HG02938 (cell line): ENCODE measurements at regions not wholly inside any gene's neighbourhood (a gene's known extent, or its start where the extent isn't known, plus 50 kb on each side); places are given as distances from the start of the nearest gene placed in this dataset.

Source experiments
- ATAC-seq: cut with Tn5 transposase; IDR thresholded peaks from one replicate; pipeline ENCODE4 v1.9.1; 2021; ENCODE audit warnings: mild to moderate bottlenecking, moderate library complexity; ENCODE audit not compliant: unreplicated experiment

GRCh38 chr22:48711031-48711431, 1116.6 kb downstream of the BRD1 start:
- ATAC-seq = no peak

- no peak for ATAC-seq
Measured at GRCh38 chr22:48710410-48710809, 1117.3 kb downstream of the BRD1 start.

GRCh38 chr22:48709976-48710375, 1117.7 kb downstream of the BRD1 start:
- no peak for ATAC-seq

- ATAC-seq = no peak
Measured at GRCh38 chr22:48709453-48709852, 1118.2 kb downstream of the BRD1 start.

- no peak for ATAC-seq
Measured at GRCh38 chr22:48708558-48709245, 1119.0 kb downstream of the BRD1 start.

- no peak for ATAC-seq
Measured at GRCh38 chr22:48707763-48708557, 1119.7 kb downstream of the BRD1 start.

- no peak for ATAC-seq
Measured at GRCh38 chr22:48706934-48707762, 1120.5 kb downstream of the BRD1 start.

GRCh38 chr22:48705917-48706605, 1121.6 kb downstream of the BRD1 start:
- ATAC-seq = no peak

- ATAC-seq = no peak
Measured at GRCh38 chr22:48705159-48705916, 1122.3 kb downstream of the BRD1 start.

- ATAC-seq = no peak
Measured at GRCh38 chr22:48704335-48704734, 1123.3 kb downstream of the BRD1 start.

GRCh38 chr22:48703265-48703941, 1124.3 kb downstream of the BRD1 start:
- ATAC-seq = no peak

- no peak for ATAC-seq
Measured at GRCh38 chr22:48702573-48703264, 1125.0 kb downstream of the BRD1 start.

- no peak for ATAC-seq
Measured at GRCh38 chr22:48701296-48702030, 1126.2 kb downstream of the BRD1 start.

- ATAC-seq = no peak
Measured at GRCh38 chr22:48700566-48701295, 1126.9 kb downstream of the BRD1 start.

GRCh38 chr22:48700180-48700565, 1127.5 kb downstream of the BRD1 start:
- no peak for ATAC-seq

GRCh38 chr22:48699511-48699910, 1128.2 kb downstream of the BRD1 start:
- ATAC-seq = no peak

- ATAC-seq = no peak
Measured at GRCh38 chr22:48698618-48699017, 1129.1 kb downstream of the BRD1 start.
